D721Med (cell line): ENCODE measurements at regions not wholly inside any gene's neighbourhood (a gene's known extent, or its start where the extent isn't known, plus 50 kb on each side); places are given as distances from the start of the nearest gene placed in this dataset.

Source experiments
- DNase-seq: peaks from one replicate; pipeline ENCODE4 v3.0.0; 2011; ENCODE audit warnings: low spot score; ENCODE audit not compliant: insufficient read length
- FAIRE-seq: peaks from 2 replicates; lab custom pipeline; 2011; peaks lifted over from hg19 to GRCh38; lab: Jason Lieb, UNC
- CTCF ChIP-seq: IDR thresholded peaks from 2 replicates; pipeline ENCODE4 v1.5.1; 2012; ENCODE audit warnings: mild to moderate bottlenecking, control low read depth; ENCODE audit not compliant: insufficient read depth; ENCODE audit errors: missing control alignments

DNA sequence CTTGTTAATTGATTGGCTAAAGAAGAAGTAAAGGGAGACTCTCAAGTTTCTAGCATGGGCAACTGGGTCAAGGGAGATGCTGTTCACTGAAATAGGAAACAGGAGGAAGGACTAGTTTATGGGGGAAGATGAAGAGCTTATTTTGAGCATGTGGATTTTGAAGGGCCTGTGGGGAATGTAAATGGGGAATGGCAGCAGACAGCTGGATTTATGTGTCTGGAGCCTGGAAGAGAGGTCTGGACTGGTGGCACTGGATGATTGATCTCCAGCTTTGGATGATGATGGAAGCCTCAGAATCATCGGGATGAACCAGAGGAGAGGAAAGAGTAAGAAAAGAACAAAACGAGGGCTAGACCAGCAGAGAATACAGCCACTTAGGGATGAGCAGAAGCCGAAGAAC lies 54.9 kb upstream of the ENAH start:
- FAIRE-seq: no peak
- no peak for TF ChIP-seq CTCF
- no peak for DNase-seq

- FAIRE-seq (no peak), DNase-seq (no peak)
- no peak for TF ChIP-seq CTCF
These were observed 56.2 kb upstream of the ENAH start for GRCh38 chr1:225709101-225709500.

DNA sequence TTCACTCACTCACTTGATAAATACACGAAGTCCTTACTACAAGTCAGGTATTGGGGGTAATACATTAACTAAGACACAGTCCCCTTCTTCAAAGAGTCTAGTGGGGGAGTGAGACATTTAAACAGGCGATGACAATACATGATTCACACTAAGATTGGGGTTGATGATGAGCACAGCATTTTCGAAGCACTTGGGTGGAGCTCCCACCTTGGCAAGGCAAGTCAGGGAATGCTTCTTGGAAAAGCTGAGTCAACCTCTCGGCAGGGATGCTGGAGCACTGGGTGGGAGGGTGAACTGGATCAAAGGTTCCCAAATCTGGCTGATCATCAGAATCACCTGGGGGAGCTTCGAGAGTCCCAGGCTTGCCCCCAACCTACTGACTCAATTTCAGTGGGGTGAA lies 57.9 kb upstream of the ENAH start:
- FAIRE-seq: no peak
- no peak for TF ChIP-seq CTCF
- no peak for DNase-seq

- DNase-seq (no peak), FAIRE-seq (no peak)
These were observed 58.5 kb upstream of the ENAH start for GRCh38 chr1:225711236-225711937.

GRCh38 chr1:225712391-225712790 lies 59.5 kb upstream of the ENAH start:
- FAIRE-seq (no peak), DNase-seq (no peak)
- TF ChIP-seq CTCF: no peak

More at GRCh38 chr1:225711236-225711937, 58.5 kb upstream of the ENAH start:
- TF ChIP-seq CTCF: no peak

DNA sequence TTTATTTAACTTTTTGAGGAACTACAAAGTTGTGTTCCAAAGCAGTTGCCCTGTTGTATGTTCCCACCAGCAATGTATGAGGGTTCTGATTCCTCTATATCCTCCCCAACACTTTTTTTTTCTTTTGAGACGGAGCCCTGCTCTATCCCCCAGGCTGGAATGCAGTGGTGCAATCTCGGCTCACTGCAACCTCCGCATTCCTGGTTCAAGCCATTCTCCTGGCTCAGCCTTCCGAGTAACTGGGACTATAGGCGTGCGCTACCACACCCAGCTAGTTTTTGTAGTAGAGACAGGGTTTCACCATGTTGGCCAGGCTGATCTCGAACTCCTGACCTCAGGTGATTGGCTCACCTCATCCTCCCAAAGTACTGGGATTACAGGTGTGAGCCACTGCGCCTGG lies 60.4 kb upstream of the ENAH start:
- FAIRE-seq (no peak), DNase-seq (no peak)
- TF ChIP-seq CTCF: no peak

- peak; percentile 48 for FAIRE-seq
- DNase-seq: no peak
- TF ChIP-seq CTCF: no peak
These were observed 56.7 kb upstream of the SRP9 start for GRCh38 chr1:225720937-225721336.
